OCI-LY1 (cell line): ENCODE measurements at regions not wholly inside any gene's neighbourhood (a gene's known extent, or its start where the extent isn't known, plus 50 kb on each side); places are given as distances from the start of the nearest gene placed in this dataset.

Experiments
- H2AFZ ChIP-seq: fragments of 200-600 bp; sonication (generic), shearing (Covaris generic); 2 replicates; pipeline ENCODE4 v1.6.0; 2014; ENCODE audit warnings: antibody characterized with exemption, mild to moderate bottlenecking, low read length
- H3F3A ChIP-seq: fragments of 200-600 bp; sonication (generic), shearing (Covaris generic); 2 replicates; pipeline ENCODE4 v1.6.0; 2014; ENCODE audit warnings: mild to moderate bottlenecking, antibody characterized with exemption, low read length, moderate library complexity; ENCODE audit not compliant: insufficient read depth
- H3K27ac ChIP-seq: fragments of 200-600 bp; sonication (generic); 2 replicates; pipeline ENCODE4 v1.5.1; 2014; ENCODE audit warnings: low read length, mixed run types, mild to moderate bottlenecking, low read depth; ENCODE audit not compliant: poor library complexity, severe bottlenecking
- H3K27me3 ChIP-seq: fragments of 200-600 bp; sonication (generic); 2 replicates; pipeline ENCODE4 v1.6.0; 2014; ENCODE audit warnings: antibody characterized with exemption, mild to moderate bottlenecking, low read length, moderate library complexity; ENCODE audit not compliant: insufficient read depth
- H3K36me3 ChIP-seq: fragments of 200-600 bp; sonication (generic); 2 replicates; pipeline ENCODE4 v1.6.1; 2014; ENCODE audit warnings: mild to moderate bottlenecking, antibody characterized with exemption, low read length, moderate library complexity, mixed read lengths; ENCODE audit not compliant: insufficient read depth
- H3K4me1 ChIP-seq: fragments of 200-600 bp; sonication (generic); 2 replicates; pipeline ENCODE4 v1.5.1; 2014; ENCODE audit warnings: mild to moderate bottlenecking, low read length, moderate library complexity; ENCODE audit not compliant: insufficient read depth, severe bottlenecking
- H3K4me2 ChIP-seq: fragments of 200-600 bp; sonication (generic), shearing (Covaris generic); 2 replicates; pipeline ENCODE4 v1.6.1; 2014; ENCODE audit warnings: low read length
- H3K4me3 ChIP-seq: fragments of 200-600 bp; sonication (generic); 2 replicates; pipeline ENCODE4 v1.5.1; 2014; ENCODE audit warnings: low read length, low read depth, mild to moderate bottlenecking, mixed read lengths; ENCODE audit not compliant: poor library complexity, severe bottlenecking
- H3K79me2 ChIP-seq: fragments of 200-600 bp; shearing (Covaris generic); 2 replicates; pipeline ENCODE4 v1.6.1; 2016; ENCODE audit warnings: mixed run types, low read length, mixed read lengths; ENCODE audit not compliant: insufficient read depth
- H3K9ac ChIP-seq: fragments of 200-600 bp; sonication (generic), shearing (Covaris generic); 2 replicates; pipeline ENCODE4 v1.6.1; 2014; ENCODE audit warnings: mild to moderate bottlenecking, low read length, mixed read lengths
- H3K9me2 ChIP-seq: fragments of 200-600 bp; sonication (generic), shearing (Covaris generic); 2 replicates; pipeline ENCODE4 v1.6.1; 2014; ENCODE audit warnings: low read depth, mild to moderate bottlenecking, low read length, mixed read lengths
- H3K9me3 ChIP-seq: fragments of 200-600 bp; shearing (Covaris generic); 2 replicates; pipeline ENCODE4 v1.6.1; 2014; ENCODE audit warnings: low read length, mixed read lengths
- H4K20me1 ChIP-seq: fragments of 200-600 bp; sonication (generic), shearing (Covaris generic); 2 replicates; pipeline ENCODE4 v1.6.0; 2016; ENCODE audit warnings: mild to moderate bottlenecking, low read length; ENCODE audit not compliant: insufficient read depth
- CTCF ChIP-seq: fragments of 200-600 bp; sonication (generic), shearing (Covaris generic); IDR thresholded peaks from 2 replicates; pipeline ENCODE4 v1.5.1; 2017; ENCODE audit warnings: mild to moderate bottlenecking, antibody characterized with exemption, low read length, moderate library complexity, mixed read lengths
- EZH2 ChIP-seq: fragments of 200-600 bp; sonication (generic), shearing (Covaris generic); IDR thresholded peaks from 2 replicates; pipeline ENCODE4 v1.8.0; 2017; ENCODE audit warnings: borderline replicate concordance, mixed run types, mild to moderate bottlenecking, antibody characterized with exemption, low read length, moderate library complexity, mixed read lengths

- no peaks in the 10 kb centered on the region for H3K9me2 ChIP-seq
- H3K9ac ChIP-seq, result no peak overlapping the region; the same call in 1 of the 2 replicates
- H3F3A ChIP-seq, result peaks cover 16% of the 10 kb centered on the region
- no peak overlapping the region for H3K4me2 ChIP-seq
- H3K4me3 ChIP-seq, result no peak overlapping the region
- H2AFZ ChIP-seq, result no peak overlapping the region
- no peaks in the 10 kb centered on the region for H4K20me1 ChIP-seq
- peak overlapping the region; percentile 62 for H3K27ac ChIP-seq
- no peaks in the 10 kb centered on the region for H3K9me3 ChIP-seq
- TF ChIP-seq CTCF, result no peak
- no peak for TF ChIP-seq EZH2
- no peaks in the 10 kb centered on the region for H3K79me2 ChIP-seq
- no peaks in the 10 kb centered on the region for H3K27me3 ChIP-seq
- H3K36me3 ChIP-seq, result no peaks in the 10 kb centered on the region
- peaks cover 50% of the 10 kb centered on the region for H3K4me1 ChIP-seq
Observed at GRCh38 chr14:65164825-65165135, 62.5 kb upstream of the MAX start.

GRCh38 chr14:65167072-65167645 is 64.8 kb upstream of the MAX start:
- H4K20me1 ChIP-seq, result no peaks in the 10 kb centered on the region
- no peaks in the 10 kb centered on the region for H3K9me2 ChIP-seq
- no peaks in the 10 kb centered on the region for H3K9me3 ChIP-seq
- no peak overlapping the region for H2AFZ ChIP-seq
- peaks cover 16% of the 10 kb centered on the region for H3F3A ChIP-seq
- H3K4me2 ChIP-seq, result no peak overlapping the region
- no peak overlapping the region for H3K4me3 ChIP-seq
- TF ChIP-seq CTCF (no peak), EZH2 (no peak)
- no peak overlapping the region for H3K9ac ChIP-seq
- no peaks in the 10 kb centered on the region for H3K79me2 ChIP-seq
- H3K27me3 ChIP-seq, result no peaks in the 10 kb centered on the region
- H3K27ac ChIP-seq, result peak overlapping the region; percentile 74
- no peaks in the 10 kb centered on the region for H3K36me3 ChIP-seq
- peaks cover 57% of the 10 kb centered on the region for H3K4me1 ChIP-seq

- Histone ChIP-seq H3K27ac (peak overlapping the region; percentile 87), H3K27me3 (no peaks in the 10 kb centered on the region), H3K79me2 (no peaks in the 10 kb centered on the region), H3K9me2 (no peaks in the 10 kb centered on the region), H4K20me1 (no peaks in the 10 kb centered on the region), H3K9ac (peak overlapping the region; percentile 25; the same call in 1 of the 2 replicates), H3K4me1 (peaks cover 65% of the 10 kb centered on the region), H2AFZ (peak overlapping the region; percentile 5; the same call in 1 of the 2 replicates), H3K9me3 (no peaks in the 10 kb centered on the region), H3F3A (peaks cover 16% of the 10 kb centered on the region), H3K4me3 (peak overlapping the region; percentile 15), H3K36me3 (no peaks in the 10 kb centered on the region), H3K4me2 (peak overlapping the region; percentile 53)
- TF ChIP-seq EZH2, result no peak
- TF ChIP-seq CTCF, result no peak
Observed at GRCh38 chr14:65168840-65169239, 66.5 kb upstream of the MAX start.
